NCI-H2029 treated with DMSO at 0.1 percent for 48 hours (cell line): ENCODE measurements at regions not wholly inside any gene's neighbourhood (a gene's known extent, or its start where the extent isn't known, plus 50 kb on each side); places are given as distances from the start of the nearest gene placed in this dataset.

Experiments
- DNase-seq: peaks from one replicate; lab custom pipeline; 2025; lab: John Stamatoyannopoulos, UW

DNA sequence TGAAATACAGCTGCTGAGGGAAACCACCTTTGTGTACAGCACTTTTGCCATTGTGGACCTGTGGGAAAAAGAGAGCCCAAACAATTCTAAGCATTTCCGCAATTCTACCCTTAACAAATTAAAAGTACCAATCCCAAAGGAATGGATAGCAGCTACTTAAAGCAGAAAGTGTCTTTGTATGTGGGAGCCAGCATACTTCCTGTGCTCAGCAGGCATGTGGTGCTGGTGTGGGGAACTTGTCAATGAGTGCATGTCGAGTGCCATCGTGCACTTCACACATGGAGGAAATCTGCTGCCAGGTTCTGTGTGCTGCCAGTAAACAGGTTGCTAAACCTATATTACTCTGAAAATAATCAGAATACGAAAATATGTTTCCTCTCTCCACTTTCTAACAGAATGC is 399.0 kb downstream of the LRRC70 start:
- no peak for DNase-seq

GRCh38 chr5:62974623-62975022 is 396.0 kb downstream of the LRRC70 start:
- DNase-seq, result no peak

- no peak for DNase-seq
Observed at GRCh38 chr5:62969409-62970120, 390.9 kb downstream of the LRRC70 start.

DNA sequence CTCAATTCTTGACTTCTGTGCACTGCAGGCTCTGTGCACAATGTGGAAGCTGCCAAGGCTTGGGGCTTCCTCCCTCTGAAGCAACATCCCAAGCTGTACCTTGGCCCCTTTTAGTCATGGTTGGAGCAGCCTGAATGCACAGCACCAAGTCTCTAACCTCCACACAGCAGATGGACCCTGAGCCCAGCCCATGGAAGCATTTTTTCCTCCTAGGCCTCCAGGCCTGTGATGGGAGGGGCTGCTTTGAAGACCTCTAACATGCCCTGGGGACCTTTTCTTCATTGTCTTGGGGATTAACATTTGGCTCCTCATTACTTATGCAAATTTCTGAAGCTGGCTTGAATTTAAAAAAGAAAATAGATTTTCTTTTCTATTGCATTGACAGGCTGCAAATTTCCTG is 385.8 kb downstream of the LRRC70 start:
- DNase-seq, result no peak

DNA sequence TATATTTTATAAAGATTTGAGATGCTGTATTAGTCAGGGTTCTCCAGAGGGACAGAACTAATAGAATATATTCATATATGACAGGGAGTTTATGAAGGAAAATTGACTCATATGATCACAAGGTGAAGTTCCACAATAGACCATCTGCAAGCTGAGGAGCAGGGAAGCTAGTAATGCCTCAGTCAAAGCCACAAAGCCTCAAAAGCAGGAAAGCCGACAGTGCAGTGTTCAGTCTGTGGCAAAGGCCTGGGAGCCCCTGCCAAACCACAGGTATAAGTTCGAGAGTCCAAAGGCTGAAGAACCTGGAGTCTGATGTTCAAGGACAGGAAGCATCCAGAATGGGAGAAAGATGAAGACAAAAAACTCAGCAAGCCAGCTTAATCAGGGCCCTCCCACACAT is 382.2 kb downstream of the LRRC70 start:
- no peak for DNase-seq

DNA sequence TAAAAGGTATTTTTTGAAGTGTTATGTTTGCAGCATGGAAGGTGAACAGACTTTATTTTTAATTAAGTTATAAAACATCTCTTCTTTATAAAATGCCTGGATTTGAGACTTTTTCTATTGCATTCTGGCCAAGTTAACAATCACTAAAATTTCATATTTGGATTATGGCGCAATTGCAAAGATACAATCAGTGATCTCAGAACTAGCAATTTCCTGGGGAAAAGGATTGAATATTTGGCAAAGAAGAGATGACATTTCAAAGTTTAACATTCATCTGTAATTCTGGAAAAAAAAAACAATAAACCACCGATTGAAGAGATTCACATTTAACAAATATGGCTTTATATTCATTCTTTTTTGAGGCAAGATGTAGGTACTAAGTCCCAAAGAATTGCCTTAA is 378.0 kb downstream of the LRRC70 start:
- no peak for DNase-seq

- DNase-seq, result no peak
Observed at GRCh38 chr5:62954578-62954977, 376.0 kb downstream of the LRRC70 start.

GRCh38 chr5:62948301-62948700 is 369.7 kb downstream of the LRRC70 start:
- DNase-seq, result no peak

DNA sequence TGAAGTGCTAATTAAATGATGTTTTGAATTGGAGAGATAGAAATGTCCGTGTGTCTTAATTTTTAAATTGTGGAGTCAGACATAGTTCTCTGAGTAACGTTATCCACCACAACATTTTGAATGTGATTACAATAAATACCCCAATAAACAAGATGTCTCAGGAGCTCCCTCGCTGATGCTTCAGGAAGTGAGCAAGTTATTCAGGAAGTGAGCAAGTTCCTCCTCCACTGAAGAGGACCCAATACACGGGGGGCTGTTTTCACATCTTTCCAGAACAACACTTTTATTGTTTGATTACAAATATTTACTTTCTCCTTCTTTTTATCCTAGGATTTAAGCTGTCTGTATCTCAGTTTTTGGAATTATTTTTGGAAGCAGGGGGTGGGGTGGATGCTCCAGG is 363.8 kb downstream of the LRRC70 start:
- no peak for DNase-seq

DNA sequence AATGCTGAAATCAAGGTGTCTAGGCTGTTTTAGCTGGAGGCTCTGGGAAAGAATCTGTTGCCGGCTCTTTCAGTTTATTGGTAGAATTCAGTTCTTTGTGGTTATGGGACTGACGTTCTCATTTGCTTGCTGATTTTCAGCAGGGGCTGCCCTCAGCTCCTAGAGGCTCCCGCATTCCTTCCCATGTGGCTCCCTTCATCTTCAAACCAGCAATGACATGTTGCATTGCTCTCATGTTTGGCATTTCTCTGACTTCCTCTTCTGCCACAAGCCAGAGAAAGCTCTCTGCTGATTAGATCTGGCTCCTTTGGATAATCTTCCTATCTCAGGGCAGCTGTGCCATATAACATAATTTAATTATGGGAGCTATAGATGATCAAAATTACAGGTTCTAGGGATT is 360.3 kb downstream of the LRRC70 start:
- DNase-seq, result no peak

- no peak for DNase-seq
Observed at GRCh38 chr5:62937661-62938558, 359.3 kb downstream of the LRRC70 start.

DNA sequence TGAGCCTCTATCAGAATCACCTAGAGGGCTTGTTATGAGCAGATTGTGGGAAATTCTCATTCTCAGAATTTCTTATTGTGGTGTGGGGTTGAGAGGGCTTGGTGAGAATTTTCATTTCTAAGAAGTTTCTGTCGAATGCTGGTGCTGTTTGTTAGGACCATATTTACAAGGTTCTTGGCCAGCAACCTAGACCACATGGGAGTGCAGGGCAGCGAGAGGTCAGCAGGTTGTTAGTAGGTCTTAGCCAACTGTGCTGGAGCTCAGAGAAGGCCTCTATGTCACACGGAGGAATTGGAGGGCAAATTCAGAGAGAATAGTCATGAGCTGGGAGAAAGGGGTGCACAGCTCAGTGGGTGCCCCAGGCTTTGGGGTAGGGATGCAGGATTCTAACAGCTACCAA is 357.0 kb downstream of the LRRC70 start:
- DNase-seq, result no peak

DNA sequence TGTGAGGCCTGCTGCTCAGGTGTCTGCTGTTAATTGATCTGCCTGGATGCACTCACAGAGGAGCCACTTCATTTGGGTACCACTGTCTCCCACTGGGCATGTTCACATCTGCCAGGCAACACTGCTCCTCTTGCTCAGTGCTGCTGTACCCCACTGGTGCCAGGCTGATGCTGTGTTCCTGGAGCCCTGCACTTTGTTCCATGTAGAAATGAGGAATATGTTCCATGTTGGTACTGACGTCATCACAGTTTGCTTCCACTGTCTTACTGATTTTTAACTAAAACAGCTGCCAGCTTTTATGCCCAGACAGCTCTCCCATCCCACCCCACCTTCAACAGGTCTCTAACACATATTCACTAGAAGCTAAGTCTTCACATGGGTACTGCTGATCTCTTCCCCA is 355.7 kb downstream of the LRRC70 start:
- DNase-seq, result no peak

- DNase-seq, result no peak
Observed at GRCh38 chr5:62933261-62933660, 354.6 kb downstream of the LRRC70 start.

GRCh38 chr5:62931153-62931950 is 352.7 kb downstream of the LRRC70 start:
- DNase-seq, result no peak

- no peak for DNase-seq
Observed at GRCh38 chr5:62922191-62922590, 343.6 kb downstream of the LRRC70 start.

DNA sequence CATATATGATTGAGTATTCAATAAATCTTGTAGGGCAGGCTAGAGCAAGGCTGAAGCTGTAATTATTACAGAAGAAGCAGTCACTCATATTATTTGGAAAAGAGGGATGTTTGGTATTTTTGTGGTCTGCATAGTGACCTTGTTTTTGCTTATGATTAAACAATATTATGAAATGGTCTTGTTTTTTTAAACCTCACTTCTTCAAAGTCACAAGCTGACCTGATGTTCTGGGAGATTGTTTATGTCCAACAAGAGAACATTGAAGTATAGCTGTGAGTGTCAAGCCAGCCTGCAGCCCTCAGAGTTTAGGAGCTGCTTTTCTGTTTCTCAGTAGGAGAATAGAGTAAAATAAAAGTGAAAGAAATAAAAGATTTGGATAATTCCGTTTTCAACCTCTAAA is 342.2 kb downstream of the LRRC70 start:
- DNase-seq, result no peak

GRCh38 chr5:62909326-62909725 is 330.7 kb downstream of the LRRC70 start:
- DNase-seq, result no peak

DNA sequence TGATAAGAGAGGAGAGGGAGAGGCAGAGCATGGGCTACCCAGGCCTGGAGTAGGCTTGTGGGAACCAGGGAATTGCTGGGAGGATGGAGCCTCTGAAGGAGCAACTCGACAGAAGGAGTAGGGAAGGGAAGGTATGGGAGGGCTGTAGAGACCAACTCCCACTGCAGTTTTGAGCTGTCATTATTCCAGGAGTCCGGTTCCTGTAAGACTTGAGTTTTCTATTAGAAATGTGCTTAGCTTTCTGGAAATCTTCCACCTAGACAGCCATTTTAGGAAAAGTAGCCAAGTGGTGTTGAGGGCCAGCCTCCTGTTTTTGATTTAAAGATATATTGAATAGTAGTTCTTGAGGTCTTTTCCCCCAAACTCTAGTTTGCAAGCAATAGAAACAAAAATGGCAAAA is 323.5 kb downstream of the LRRC70 start:
- DNase-seq, result no peak

GRCh38 chr5:62900976-62901375 is 322.4 kb downstream of the LRRC70 start:
- no peak for DNase-seq

DNA sequence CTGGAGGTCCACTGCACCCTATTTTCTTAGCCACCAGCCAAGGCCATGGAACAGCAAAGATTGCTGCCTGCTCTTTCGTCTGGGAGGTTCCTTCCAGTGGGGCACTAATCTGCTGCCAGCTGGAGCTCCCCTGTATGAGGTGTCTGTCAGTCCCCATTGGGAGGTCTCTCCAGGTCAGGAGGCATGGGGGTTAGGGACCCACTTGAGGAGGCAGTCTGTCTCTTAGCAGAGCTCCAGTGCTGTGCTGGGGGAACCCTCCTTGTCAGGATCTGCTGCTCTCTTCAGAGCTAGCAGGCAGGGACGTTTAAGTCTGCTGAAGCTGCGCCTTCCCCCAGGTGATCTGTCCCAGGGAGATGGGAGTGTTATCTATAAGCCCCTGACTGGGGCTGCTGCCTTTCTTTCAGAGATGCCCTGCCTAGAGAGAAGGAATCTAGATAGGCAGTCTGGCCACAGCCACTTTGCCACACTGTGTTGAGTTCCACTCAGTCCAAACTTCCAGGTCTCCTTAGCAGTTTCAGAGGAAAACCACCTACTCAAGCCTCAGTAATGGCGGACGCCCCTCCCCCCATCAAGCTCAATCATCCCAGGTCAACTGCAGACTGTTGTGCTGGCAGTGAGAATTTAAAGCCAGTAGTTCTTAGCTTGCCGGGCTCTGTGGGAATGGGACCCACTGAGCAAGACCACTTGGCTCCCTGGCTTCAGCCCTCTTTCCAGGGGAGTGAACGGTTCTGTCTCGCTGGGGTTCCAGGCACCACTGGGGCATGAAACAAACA is 317.7 kb downstream of the LRRC70 start:
- no peak for DNase-seq
